CD4-positive, alpha-beta T cell (primary cell): ENCODE measurements at regions not wholly inside any gene's neighbourhood (a gene's known extent, or its start where the extent isn't known, plus 50 kb on each side); places are given as distances from the start of the nearest gene placed in this dataset.

Source experiments
- ATAC-seq: fragments of 200-7000 bp; cut with Tn5 transposase; one replicate; pipeline ENCODE4 v1.10.0; 2022; ENCODE audit warnings: mild to moderate bottlenecking; ENCODE audit not compliant: poor library complexity
- CTCF ChIA-PET: fragments of 350-600 bp; sonication (Branson Sonifier 250); formaldehyde crosslinking; loops from one replicate; lab custom pipeline; 2021; ENCODE audit warnings: antibody characterized with exemption, inconsistent platforms; lab: Charles Lee
- POLR2A ChIA-PET: fragments of 350-600 bp; sonication (Branson Sonifier 250); formaldehyde crosslinking; loops from one replicate; lab custom pipeline; 2021; ENCODE audit warnings: antibody characterized with exemption, inconsistent platforms; lab: Charles Lee
- DNase-seq, 14 experiments: peaks; one replicate each; pipeline ENCODE4 v3.0.0-alpha.2; 2013 to 2020; ENCODE audit warnings: mixed read lengths in 2 of 14
- H3K27ac ChIP-seq, 2 donors: one replicate each; pipeline versions ENCODE4 v1.5.1 to v1.7.0; 2013; ENCODE audit warnings: low read length in 2 of 2, low read depth in 1 of 2, mild to moderate bottlenecking in 1 of 2
- H3K27me3 ChIP-seq, 2 experiments: 1 replicate in 1 of 2; 2 replicates in 1 of 2; pipeline versions ENCODE4 v1.6.1 to v1.7.0; 2013; ENCODE audit warnings: low read length in 2 of 2, control low read depth in 1 of 2, mild to moderate bottlenecking in 1 of 2, moderate library complexity in 1 of 2; ENCODE audit not compliant: insufficient read depth in 2 of 2, control insufficient read depth in 1 of 2
- H3K36me3 ChIP-seq: one replicate; pipeline ENCODE4 v1.6.1; 2013; ENCODE audit warnings: low read length, control low read depth; ENCODE audit not compliant: insufficient read depth
- H3K4me1 ChIP-seq: one replicate; pipeline ENCODE4 v1.6.1; 2013; ENCODE audit warnings: low read length, control low read depth; ENCODE audit not compliant: insufficient read depth
- H3K4me3 ChIP-seq: one replicate; pipeline ENCODE4 v1.5.1; 2013; ENCODE audit warnings: mild to moderate bottlenecking, low read length, moderate library complexity
- H3K9me3 ChIP-seq, 2 experiments: 1 replicate in 1 of 2; 2 replicates in 1 of 2; pipeline versions ENCODE4 v1.6.1 to v1.7.0; 2013; ENCODE audit warnings: low read length in 2 of 2, mild to moderate bottlenecking in 2 of 2, control low read depth in 1 of 2, moderate library complexity in 1 of 2; ENCODE audit not compliant: control insufficient read depth in 1 of 2, insufficient read depth in 1 of 2
- H3K27ac Mint-ChIP-seq: one replicate; pipeline ENCODE4 v1.8.0; 2020; ENCODE audit warnings: mixed read lengths
- H3K27me3 Mint-ChIP-seq: one replicate; pipeline ENCODE4 v1.8.0; 2021; ENCODE audit warnings: mixed read lengths
- H3K36me3 Mint-ChIP-seq: one replicate; pipeline ENCODE4 v1.8.0; 2021; ENCODE audit warnings: low read depth, mixed read lengths
- H3K4me1 Mint-ChIP-seq: one replicate; pipeline ENCODE4 v1.8.0; 2021; ENCODE audit warnings: low read depth, mixed read lengths
- H3K4me3 Mint-ChIP-seq: one replicate; pipeline ENCODE4 v1.8.0; 2020; ENCODE audit warnings: mild to moderate bottlenecking, mixed read lengths
- H3K9me3 Mint-ChIP-seq: one replicate; pipeline ENCODE4 v1.8.0; 2020; ENCODE audit warnings: mixed read lengths
- CTCF ChIP-seq: fragments of 200-600 bp; IDR thresholded peaks from one replicate; pipeline ENCODE4 v1.8.0; 2022; ENCODE audit warnings: antibody characterized with exemption, mild to moderate bottlenecking
- intact Hi-C, 2 experiments: fragments of 100-400 bp; cut with DNase I in 1 of 2; cut with micrococcal nuclease in 1 of 2; formaldehyde crosslinking; loops; one replicate each; pipeline versions ENCODE4 v1.15.1 to v1.9.0; 2023 to 2025; cut with DNase I, micrococcal nuclease

- no peaks in the 10 kb centered on the region for H3K4me1 ChIP-seq
- Mint-ChIP-seq H3K4me1 (no peaks in the 10 kb centered on the region), H3K9me3 (no peaks in the 10 kb centered on the region), H3K36me3 (no peaks in the 10 kb centered on the region), H3K27ac (no peak overlapping the region), H3K4me3 (no peak overlapping the region), H3K27me3 (peaks cover 47% of the 10 kb centered on the region)
- ATAC-seq = no peak
- no peaks in the 10 kb centered on the region for H3K36me3 ChIP-seq
- intact Hi-C loops = no loop called here
- no peak overlapping the region for H3K4me3 ChIP-seq
- TF ChIP-seq CTCF = no peak
- ChIA-PET POLR2A (no interaction called here), CTCF (no interaction called here)
- H3K27me3 ChIP-seq = no peaks in the 10 kb centered on the region
- DNase-seq = no peak
- H3K27ac ChIP-seq = no peak overlapping the region
- H3K9me3 ChIP-seq = no peaks in the 10 kb centered on the region
Measured at GRCh38 chr12:13668880-13669279, 312.5 kb downstream of the GRIN2B start.

DNA sequence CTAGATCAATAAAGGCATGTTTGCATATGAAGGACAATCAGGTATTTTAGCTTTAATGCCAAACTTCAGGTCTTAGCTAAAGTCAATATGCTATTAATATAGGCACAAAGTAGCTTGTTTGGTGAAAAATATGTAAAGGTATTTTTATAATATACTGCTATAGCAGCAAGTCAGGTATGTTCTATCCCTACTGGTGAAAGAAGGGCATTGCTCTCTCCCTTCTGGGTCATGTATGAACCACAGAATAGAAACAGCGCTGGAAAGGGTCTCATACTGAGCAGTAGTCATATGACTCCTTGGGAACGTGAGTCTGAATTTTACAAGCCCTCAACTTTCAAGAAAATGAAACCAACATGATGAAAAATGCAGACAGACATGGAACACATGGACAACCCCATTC is 314.6 kb downstream of the GRIN2B start:
- ATAC-seq = no peak

DNA sequence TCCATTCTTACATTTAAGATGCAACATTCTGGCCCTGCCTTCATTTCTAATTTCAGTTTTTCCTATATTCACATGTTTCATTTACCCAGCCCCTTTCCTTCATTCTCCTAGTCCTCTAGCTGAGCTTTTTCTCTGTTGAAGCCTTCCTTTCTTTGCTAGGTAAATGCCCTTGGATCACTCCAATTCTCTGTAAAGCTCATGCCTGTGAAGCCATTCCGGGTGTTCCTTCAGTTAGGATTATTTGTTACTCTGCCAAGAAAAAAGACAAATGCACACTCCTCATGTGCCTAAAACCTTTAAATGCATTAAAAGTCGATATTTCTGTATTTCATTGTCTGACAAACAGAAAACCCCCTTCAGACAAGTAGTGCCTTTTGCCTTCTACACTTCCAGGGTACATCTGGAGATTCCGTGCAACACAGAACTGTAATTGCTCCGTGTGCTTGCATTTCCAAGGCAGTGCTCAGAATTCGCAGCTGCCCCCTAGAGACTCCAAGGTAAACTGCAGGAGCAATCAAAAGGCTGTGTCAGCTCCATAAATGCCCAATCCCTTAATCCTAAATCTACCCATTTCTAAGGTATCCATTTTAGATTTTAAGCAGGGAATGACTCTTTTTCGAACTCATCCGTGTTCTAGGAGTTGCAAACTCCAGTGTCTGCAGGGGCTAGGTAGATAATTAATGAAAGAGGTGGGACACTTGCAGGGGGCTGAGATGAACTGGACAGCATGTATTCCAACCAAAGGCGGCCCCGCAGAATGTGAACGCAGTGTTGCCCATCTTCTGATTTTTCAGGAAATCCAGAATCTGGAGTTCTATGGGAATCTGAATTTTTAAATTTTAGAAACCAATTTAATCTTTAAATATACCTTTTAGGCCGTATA is 320.2 kb downstream of the GRIN2B start:
- DNase-seq (peak in 4 of 14 experiments; percentile 6 to 24 (median 8)), ATAC-seq (peak; percentile 39)
- Mint-ChIP-seq H3K4me1 (no peaks in the 10 kb centered on the region), H3K27me3 (peaks cover 4% of the 10 kb centered on the region), H3K36me3 (no peaks in the 10 kb centered on the region), H3K9me3 (no peaks in the 10 kb centered on the region), H3K4me3 (no peak overlapping the region), H3K27ac (no peak overlapping the region)
- Histone ChIP-seq H3K9me3 (no peaks in the 10 kb centered on the region), H3K4me1 (no peaks in the 10 kb centered on the region), H3K27me3 (no peaks in the 10 kb centered on the region), H3K4me3 (no peak overlapping the region), H3K36me3 (no peaks in the 10 kb centered on the region), H3K27ac (no peak overlapping the region)
- intact Hi-C loops = loop anchor here in 1 of 2 experiments (5.0 kb wide), 1 partner anchor 744 kb away; no protein-coding TSS in a partner anchor
- POLR2A ChIA-PET = no interaction called here
- CTCF ChIA-PET = no interaction called here
- TF ChIP-seq CTCF = peak; percentile 62

More for the DNA sequence above, 314.6 kb downstream of the GRIN2B start:
- Mint-ChIP-seq H3K27me3 (peaks cover 42% of the 10 kb centered on the region), H3K4me1 (no peaks in the 10 kb centered on the region), H3K9me3 (no peaks in the 10 kb centered on the region), H3K27ac (no peak overlapping the region), H3K4me3 (no peak overlapping the region), H3K36me3 (no peaks in the 10 kb centered on the region)
- Histone ChIP-seq H3K27ac (no peak overlapping the region), H3K36me3 (no peaks in the 10 kb centered on the region), H3K4me3 (no peak overlapping the region), H3K9me3 (no peaks in the 10 kb centered on the region), H3K4me1 (no peaks in the 10 kb centered on the region), H3K27me3 (no peaks in the 10 kb centered on the region)
- ChIA-PET CTCF (no interaction called here), POLR2A (no interaction called here)
- no peak for TF ChIP-seq CTCF
- no peak for DNase-seq
- intact Hi-C loops = no loop called here
